HG02610 (cell line): ENCODE measurements at regions not wholly inside any gene's neighbourhood (a gene's known extent, or its start where the extent isn't known, plus 50 kb on each side); places are given as distances from the start of the nearest gene placed in this dataset.
"Not testable (repeated sequence)": the region's sequence is repeated elsewhere in the genome, so short reads cannot be mapped to it uniquely, and the experiment has no call there.

Source experiments
- ATAC-seq: cut with Tn5 transposase; IDR thresholded peaks from one replicate; pipeline ENCODE4 v1.9.1; 2021; ENCODE audit warnings: mild to moderate bottlenecking, moderate library complexity; ENCODE audit not compliant: unreplicated experiment

DNA sequence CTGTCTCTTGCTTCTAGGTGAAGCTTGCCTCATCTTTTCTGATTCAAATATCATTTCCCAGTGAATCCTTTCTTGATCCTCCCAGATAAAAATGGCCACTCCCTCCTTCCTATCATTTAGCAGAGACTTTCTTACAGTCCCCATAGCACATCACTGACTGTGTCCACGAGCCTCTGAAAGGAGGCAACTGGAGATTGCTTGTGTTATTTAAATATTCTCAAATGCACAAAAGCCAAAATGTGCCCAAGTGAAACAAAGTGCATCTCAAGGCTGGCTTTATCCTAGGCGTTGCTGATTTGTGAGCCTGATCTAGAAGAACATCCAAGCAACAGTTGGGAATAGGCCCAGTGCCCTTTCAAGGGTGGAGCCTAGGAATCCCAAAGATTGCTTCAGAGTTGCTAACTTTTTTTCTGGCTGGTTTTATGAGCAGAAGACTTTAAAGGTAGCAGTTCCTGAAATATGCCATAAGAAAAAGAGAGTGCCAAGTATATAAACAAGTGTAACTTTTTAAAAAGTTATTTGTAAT, 393.6 kb downstream of the CD83 start:
- ATAC-seq: no peak

GRCh38 chr6:14512246-14512645, 394.7 kb downstream of the CD83 start:
- no peak for ATAC-seq

- no peak for ATAC-seq
These were observed 396.2 kb downstream of the CD83 start for GRCh38 chr6:14513496-14514393.

DNA sequence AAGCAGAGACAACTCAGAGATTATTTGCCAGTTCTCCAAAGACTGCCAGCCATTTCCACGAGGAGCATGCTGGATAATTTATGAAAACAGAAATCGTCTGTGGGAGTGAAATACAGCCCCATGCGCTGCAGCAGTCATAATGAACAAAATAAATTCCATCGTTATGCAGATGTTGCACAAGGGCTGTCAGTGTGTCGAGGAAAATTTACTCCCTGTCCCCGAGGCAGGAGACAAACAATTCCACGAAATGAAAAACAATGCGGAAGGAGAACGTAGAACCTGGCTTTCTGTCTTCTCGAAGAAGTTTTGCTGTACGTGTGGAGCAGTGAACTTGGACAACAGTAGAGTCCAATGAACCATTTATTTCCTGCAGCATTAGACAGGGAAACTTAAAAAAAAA, 399.4 kb downstream of the CD83 start:
- ATAC-seq: no peak

DNA sequence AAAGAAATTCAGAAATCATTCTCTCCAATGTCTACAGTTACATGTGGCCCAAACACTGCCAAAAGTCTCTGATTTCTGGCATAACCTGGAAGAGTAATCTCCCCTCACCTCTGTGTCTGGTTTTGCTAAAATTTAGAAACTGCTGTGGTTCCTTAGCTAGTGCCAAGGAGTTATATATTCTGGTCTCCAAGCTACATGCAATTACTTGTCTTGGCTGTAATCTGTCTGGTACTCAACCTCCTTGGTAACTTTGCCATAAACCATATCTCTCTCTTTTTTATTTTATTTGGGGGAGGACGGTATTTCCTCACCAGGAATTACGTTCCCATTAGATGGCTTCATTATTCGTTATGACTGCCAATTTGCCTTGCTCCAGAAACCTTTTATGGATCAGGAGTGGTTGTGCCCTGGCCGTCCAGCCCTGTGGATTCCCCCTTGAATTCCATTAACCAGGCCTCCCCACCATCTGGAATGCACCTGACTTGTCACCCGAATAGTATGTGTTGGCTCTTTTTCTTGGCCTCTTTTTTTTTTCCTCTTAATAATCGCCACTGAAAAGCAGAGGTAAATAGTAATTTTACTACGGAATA, 400.0 kb downstream of the CD83 start:
- no peak for ATAC-seq

GRCh38 chr6:14518515-14519217, 401.1 kb downstream of the CD83 start:
- no peak for ATAC-seq

- ATAC-seq: no peak
These were observed 402.5 kb downstream of the CD83 start for GRCh38 chr6:14520029-14520428.

- no peak for ATAC-seq
These were observed 403.0 kb downstream of the CD83 start for GRCh38 chr6:14520536-14520935.

GRCh38 chr6:14521141-14521540, 403.6 kb downstream of the CD83 start:
- ATAC-seq: no peak

DNA sequence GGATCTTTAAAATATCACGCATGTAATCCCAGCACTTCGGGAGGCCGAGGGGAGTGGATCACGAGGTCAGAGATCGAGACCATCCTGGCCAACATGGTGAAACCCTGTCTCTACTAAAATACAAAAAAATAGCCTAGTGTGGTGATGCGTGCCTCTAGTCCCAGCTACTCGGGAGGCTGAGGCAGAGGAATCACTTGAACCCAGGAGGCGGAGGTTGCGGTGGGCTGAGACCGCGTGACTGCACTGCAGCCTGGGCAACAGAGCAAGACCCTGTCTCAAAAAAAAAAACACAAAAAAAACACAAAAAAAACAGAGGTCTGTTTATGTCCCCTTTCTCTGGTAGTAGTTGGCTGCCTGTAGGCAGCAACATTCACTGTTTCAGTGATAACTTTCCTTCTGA, 404.3 kb downstream of the CD83 start:
- ATAC-seq: not testable (repeated sequence)

DNA sequence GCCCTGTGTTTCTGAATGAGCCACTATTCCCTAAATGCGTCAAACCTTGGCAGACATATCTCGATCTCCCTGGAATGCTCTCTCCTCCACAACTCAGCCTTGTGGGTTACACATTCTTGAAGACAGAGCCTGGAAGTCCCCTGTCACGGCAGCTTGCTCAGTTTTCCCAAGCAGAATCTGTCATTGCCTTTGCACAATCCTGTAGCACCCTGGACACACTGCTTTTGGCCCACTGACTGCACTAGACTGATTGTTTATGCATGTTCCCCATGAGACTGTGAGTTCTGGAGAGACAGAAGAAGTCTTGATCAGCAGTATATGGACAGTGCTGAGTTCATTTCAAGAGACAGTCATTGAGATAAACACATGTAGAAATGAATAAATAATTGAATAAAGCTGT, 406.7 kb downstream of the CD83 start:
- no peak for ATAC-seq

DNA sequence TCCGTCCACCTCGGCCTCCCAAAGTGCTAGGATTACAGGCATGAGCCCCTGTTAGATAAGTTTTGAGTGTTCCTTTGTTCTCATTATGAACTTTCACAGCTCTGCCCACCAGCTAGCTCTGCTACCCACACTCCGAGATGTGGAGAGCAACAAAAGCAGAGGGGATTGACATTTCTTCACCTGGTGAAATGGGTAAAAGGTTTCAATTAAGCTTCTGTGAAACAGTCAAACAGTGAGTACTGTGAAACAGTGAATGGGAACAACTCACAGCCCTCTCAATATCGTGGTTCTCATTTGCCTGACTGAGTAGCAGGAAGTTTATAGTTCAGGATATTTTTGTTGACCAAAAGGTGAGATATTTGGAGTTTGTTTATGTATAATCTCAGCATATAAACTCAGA, 412.8 kb downstream of the CD83 start:
- no peak for ATAC-seq

DNA sequence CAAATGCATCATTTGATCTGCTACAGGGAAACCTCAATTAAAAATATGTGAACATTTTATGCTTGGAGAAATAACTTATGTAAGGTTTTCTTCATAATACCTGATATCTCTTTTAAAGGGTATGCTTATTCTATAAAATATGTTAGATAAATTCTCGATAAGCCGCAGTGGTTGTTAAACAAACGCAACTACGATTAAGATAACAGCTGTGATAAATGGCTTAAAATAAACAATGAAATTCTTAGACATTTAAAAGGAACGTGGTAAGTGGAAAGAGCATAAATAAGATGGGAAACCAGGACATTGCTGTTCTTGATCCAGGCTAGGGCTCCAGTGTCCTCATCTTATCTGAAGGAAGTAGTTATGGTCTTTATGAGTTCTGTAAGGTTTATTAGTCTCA, 415.9 kb downstream of the CD83 start:
- ATAC-seq: no peak

GRCh38 chr6:14537030-14537429, 419.5 kb downstream of the CD83 start:
- ATAC-seq: no peak

GRCh38 chr6:14540276-14540675, 422.7 kb downstream of the CD83 start:
- ATAC-seq: no peak

- ATAC-seq: no peak
These were observed 423.4 kb downstream of the CD83 start for GRCh38 chr6:14540810-14541540.

DNA sequence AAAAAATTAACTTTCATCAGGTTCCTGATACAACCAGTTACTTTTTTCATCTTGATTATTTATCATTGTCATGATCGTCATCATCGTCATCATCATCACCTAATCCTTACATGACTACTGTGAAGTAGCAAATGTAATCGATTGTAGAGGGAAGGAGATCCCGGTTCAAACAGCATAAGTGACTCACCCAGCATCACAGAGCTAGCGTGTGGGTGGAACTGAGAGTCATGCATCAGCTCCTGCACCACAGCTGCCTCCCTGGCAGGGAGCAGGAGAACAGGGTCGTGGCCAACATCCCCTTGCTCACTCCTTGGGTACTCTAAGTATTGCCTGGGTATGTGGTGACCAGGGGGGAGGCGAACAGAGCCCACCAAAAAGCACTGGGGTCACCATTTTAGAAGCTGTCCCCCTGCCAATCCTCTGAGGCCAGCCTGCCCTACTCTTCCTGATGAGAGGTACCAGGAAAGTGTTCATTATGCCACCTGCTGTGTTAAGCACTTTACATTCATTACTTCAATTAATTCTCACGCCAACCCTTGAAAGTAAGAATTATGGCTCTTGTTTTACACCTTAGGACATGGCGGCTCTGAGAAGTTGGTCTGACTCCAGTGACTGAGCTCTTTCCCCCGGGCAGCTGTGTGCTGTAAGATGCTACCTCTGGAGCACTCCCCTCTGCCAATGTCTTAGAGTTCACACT, 425.2 kb downstream of the CD83 start:
- peak; percentile 89 for ATAC-seq

- no peak for ATAC-seq
These were observed 426.5 kb downstream of the CD83 start for GRCh38 chr6:14543971-14544585.

DNA sequence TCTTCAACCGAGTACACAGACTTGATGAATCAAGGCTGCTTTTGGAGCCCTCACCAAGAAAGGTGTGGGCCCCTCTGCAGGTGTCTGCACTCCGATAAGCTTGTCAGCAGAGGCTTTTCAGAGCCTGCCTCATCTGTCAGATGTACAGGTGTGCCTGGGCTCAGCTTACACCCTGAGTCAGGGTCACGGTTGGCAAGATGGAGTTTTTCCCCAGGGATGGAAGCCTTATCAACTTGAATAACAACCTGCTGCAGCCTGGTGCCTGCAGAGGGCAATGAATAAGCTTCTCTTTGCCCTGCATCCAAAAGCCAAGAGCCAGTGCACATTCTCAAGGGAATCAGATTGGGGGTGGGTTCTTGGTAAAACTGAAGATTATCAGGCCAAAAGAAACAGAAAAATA, 427.1 kb downstream of the CD83 start:
- no peak for ATAC-seq

- no peak for ATAC-seq
These were observed 427.9 kb downstream of the CD83 start for GRCh38 chr6:14545496-14545895.
